HG03565 (cell line): ENCODE measurements at regions not wholly inside any gene's neighbourhood (a gene's known extent, or its start where the extent isn't known, plus 50 kb on each side); places are given as distances from the start of the nearest gene placed in this dataset.
"Not testable (repeated sequence)": the region's sequence is repeated elsewhere in the genome, so short reads cannot be mapped to it uniquely, and the experiment has no call there.

Source experiments
- ATAC-seq: cut with Tn5 transposase; IDR thresholded peaks from one replicate; pipeline ENCODE4 v1.9.1; 2021; ENCODE audit warnings: mild to moderate bottlenecking, moderate library complexity; ENCODE audit not compliant: unreplicated experiment

DNA sequence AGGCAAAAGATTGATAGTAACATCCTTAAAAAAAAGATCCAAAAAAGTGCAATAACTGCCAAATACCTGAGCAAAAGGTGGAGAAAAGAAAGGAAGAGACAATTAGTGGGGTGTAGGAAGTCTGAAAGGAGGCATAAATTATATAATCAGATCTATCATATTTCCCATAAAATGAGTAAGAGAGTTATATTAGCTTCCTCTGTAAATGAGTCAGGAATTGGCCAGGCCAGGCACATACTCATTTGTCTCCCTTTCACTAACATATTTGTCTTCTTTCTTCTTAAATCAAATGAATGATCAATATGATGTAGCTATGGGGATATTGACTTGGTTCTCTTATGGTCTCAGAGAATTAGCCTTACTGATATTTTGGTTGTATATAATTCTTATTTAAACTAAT lies 292.3 kb upstream of the CADM2 start:
- ATAC-seq = no peak

DNA sequence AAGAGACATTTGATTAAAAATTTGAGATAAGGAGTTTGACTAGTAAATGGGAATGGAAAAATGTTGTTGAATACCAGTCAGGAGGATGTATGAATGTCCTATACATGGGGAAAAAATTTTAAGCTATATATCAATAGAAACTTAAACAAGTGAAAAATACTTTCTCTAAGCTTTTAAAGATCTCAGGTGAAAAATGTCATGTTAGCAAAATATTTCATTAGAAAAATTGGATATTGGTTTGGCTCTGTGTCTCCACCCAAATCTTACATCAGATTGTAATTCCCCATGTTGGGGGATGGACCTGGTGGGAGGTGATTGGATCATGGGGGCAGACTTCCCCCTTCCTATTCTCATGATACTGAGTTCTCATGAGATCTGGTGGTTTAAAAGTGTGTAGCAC lies 279.6 kb upstream of the CADM2 start:
- no peak for ATAC-seq

DNA sequence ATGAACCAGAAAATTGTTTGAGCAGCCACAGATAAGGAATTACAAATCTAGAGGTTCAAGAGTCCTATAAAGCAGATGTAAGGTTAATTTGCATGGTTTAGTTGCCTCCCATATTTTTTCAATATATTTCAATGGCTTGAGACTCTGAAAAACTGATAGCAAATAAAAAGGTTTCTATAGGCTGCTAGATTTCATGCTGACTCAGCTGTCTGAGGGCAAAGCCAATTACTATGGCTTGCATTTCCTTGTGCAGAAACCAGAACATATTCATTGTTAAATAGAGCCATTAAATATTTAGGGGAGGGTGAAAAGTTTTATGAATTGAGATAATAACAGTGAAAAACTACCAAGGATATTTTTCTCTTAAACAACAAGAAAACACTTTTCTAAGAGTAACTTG lies 278.1 kb upstream of the CADM2 start:
- no peak for ATAC-seq

DNA sequence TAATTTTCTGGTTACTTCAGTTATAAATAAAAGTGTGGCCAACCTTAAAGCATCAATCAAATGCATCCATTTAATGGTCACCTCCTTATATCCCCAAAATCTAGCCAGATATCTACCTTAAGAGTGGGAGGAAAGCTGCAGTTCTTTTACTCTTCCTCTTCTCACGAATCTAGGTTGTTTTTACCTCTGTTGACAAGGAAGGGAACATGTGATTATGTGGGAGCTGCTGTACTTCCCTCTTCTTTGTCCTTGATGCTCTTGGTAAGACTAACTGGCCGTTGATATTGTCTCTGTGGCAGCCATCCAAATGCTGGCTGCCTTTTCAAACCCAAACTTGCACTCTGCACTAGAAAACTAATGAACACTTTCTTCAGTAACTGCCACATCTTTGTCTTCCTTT lies 275.3 kb upstream of the CADM2 start:
- ATAC-seq = no peak

DNA sequence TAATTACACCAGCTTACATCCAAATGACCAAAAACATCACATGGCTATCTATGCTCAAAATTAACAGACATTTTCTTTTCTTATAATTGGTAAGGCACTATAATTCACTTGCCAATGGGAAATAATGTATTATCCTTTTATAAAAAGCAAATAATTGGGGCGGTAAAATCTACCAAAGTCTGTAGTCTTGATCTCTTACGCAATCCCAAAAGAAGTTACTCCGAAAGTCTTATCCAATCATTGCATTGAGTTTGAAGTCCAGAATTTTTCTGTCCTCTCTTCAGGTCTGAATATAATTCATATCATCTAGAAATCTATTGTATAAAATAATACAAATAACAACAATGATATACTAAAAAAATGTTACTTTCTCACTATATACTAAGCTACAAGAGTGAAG lies 273.3 kb upstream of the CADM2 start:
- no peak for ATAC-seq

DNA sequence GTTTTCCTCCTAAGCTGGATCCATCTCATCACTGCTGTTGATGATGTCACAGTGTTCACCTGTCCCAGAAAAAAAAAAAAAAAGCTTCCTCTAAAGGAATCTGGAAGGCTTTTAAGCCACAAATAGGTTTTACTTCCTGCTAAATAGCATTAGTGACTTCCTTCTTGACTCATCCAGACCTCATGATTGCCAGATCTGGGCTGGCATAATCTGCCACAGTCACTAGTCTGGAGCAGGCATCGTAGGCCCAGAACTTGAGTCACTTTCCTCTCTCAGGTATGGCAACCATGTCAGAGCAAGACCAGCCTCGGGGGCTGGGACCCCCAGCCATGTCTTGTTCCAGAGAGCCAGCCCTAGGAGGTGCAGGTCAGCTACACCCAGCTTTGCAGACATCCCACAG lies 266.5 kb upstream of the CADM2 start:
- no peak for ATAC-seq

DNA sequence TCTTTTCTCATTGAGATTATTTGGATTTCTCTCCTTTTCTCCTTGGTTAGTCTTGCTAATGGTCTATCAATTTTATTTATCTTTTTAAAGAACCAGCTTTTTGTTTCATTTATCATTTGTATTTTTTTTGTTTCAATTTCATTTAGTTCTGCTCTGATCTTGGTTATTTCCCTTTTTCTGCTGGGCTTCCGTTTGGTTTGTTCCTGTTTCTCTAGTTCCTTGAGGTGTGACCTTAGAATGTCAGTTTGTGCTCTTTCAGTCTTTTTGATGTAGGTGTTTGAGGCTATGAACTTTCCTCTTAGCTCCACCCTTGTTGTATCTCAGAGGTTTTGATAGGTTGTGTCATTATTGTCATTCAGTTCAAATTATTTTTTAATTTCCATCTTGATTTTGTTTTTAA lies 248.5 kb upstream of the CADM2 start:
- ATAC-seq = not testable (repeated sequence)

DNA sequence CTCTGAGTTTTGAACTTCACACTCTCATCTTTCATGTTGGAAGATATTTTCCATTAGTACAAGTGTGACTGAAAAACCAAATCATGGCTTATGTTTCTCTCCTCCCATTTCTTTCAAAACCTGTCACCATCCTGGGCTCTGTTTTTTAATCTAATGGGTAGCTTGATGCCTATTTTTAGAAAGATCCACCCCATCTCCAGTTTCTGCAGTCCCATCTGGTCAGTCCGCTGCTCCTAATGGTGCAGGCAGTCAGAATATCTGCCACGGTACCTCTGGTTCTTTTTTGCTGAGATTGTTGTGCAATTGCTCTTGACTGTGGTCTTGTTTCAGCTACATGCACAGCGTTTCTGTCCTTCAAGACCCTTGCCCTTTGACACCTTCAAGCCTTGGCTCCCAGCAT lies 240.9 kb upstream of the CADM2 start:
- ATAC-seq = no peak

DNA sequence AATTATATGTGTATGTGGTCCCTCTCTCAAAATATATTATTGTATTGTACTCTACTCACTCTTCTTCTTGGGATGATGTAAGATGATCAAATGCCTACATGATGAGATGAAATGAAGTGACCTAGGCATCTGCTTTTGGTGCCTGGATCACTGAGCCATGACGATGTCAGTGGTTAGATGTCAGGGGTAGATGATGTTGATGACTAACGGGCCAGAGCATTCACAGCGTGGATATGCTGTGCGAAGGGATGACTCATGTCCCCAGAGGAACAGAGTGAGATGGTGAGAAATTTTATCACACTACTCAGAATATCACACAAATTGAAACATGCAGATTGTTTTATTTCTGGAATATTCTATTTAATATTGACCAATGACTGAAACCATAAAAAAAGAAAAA lies 233.9 kb upstream of the CADM2 start:
- ATAC-seq = peak; percentile 84

DNA sequence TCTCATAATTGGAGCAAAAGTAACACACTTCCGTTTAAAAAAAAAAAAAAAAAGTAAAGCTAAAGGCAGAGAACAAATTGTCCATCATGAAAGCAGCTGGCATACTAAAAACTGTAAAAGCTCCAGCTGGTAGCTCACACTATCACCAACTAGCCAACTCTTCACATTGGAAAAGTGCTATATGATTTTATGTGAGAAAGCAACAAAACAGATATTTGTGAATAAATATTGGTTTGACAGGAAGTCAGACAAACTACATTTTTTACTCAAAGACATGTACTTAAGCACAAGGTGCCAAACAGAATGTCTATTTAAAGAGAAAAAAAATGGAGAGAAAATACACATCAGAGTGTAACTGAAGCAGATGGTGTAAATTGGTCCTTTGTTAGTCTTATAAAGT lies 231.2 kb upstream of the CADM2 start:
- no peak for ATAC-seq

DNA sequence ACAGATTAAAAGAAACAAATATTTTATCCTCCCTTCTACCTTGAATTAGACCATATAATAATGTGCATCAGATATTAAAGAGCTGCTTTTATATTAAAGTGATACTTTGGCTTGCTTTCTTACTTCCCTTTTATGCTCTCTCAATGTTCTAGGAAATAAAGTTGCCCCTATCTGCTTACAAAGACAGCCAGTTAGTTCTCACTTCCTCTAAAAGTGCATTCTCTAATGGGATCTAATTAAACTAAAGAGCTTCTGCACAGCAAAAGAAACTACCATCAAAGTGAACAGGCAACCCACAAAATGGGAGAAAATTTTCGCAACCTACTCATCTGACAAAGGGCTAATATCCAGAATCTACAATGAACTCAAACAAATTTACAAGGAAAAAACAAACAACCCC lies 224.1 kb upstream of the CADM2 start:
- ATAC-seq = not testable (repeated sequence)

DNA sequence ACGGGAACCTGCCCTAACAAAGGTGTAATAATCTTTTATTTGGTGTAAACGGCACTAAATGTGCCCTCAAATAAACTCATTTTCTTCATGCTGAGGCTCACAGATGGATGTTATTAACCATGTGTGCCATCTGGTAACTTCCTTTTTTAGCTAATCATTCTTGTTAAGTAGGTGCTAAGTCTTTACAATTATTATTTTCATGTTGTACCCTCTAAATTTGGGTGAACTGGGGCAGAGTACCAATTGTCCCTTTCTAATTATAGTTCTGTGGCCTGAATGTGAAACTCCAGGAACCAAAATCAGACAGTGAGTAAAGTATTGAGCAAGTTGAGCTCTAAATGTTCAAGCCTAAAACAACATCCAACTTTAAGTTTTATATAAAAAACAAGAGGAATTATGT lies 220.7 kb upstream of the CADM2 start:
- ATAC-seq = no peak

DNA sequence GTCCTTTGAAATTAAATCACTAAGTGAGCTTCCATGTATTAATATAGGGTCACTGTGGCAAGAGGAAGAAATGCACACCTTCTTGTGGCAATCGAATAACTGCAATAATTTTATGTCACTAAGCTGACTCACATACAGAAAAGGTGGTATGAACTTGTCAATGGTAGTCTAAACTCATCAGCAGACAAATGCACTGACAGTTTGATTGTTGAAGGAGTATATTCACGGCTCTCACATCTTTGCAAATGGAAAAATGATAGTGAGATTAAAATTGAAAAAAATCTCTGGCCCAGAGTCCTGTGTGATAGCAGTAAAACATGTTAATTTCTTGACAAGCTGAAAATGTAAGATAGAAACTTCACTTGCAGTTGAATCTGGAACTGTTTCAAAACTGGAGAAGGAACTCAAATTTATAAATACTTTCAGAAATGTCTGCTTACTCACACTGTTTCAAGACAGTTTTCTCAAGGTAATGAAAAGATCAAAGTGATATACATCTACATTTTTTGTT lies 215.8 kb upstream of the CADM2 start:
- ATAC-seq = no peak

DNA sequence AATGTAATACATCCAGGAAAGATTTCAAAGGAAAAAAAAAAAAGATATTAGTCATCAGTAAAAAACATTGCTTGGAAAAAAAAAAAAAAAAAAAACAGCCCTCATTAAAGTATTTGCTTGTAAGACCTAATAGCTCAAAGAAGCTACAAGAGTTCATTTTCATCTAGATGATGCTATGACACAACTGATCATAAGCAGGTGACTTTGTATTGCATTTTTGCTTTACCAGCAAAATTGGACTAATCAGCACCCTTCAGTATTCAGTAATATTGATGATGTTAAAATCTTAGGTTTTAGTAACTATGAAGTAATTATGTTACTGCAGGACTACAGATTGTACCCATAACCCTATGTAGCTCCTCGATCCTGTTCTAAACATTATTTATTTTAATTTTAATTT lies 214.7 kb upstream of the CADM2 start:
- no peak for ATAC-seq

DNA sequence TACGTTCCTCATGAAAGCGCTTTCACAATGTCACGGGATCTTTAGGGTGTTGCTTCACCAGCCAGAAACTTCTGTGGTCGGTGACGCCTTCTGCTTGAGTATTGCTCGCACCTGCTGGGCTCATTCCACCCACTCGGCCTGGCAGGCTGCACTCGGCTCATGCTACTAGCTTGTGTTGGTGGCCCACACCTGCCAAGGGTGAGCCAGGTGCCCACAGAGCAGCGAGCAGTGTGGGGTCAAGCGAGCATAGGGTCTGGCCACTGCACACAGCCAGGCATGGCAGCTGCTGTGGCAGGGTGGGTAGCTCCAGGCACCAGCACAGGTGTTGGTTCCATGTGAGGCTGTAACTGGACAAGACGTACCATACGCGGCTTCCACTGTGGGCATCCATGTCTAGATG lies 202.9 kb upstream of the CADM2 start:
- ATAC-seq = no peak

DNA sequence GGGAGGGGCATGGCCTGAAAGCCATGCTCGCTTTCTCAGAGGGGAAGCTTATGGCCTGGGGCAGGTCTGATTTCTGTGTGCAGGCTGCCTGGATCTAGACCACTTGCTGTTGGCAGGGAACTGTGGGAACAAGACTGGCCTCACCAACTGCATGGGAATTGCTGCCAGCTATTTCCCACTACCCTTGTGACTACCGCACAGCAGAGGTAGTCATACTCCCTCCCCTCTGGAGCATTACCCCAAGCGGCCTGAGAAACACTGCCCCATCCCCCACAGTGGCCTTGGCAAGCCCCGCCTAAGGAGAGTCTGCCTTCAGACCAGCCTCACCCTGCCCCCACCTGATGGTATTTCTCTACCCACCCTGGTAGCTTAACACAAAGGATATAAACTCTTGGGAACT lies 199.4 kb upstream of the CADM2 start:
- no peak for ATAC-seq

DNA sequence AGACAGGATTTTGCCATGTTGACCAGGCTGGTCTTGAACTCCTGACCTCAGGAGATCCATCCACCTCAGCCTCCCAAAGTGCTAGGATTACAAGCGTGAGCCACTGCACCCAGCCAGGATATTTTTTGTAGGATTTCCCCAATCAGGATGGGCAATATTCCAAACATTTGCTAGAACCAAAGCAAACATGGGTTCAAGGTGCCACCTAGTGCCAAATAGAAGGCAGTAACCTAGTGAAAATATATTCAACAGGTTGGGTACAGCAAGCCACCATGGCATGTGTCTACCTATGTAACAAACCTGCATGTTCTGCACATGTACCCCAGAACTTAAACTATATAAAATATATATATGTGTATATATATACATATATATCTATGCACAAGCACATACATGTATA lies 185.9 kb upstream of the CADM2 start:
- no peak for ATAC-seq

DNA sequence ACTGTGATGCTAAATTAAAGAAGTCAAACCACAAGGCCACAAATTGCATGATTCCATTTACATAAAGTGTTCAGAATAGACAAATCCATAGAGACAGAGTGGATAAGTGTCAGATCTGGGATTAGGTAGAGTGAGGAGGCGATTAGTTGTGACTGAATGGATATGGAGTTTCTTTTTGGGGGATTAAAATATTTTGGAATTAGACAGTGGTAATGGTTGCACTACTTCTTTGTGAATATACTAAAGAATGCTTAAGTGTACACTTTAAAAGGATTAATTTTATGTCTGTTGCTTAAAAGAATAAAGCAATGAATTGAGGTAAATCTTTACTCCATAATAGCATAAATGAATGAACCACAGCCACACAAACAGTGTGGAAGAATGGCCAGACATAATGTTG lies 175.5 kb upstream of the CADM2 start:
- no peak for ATAC-seq

DNA sequence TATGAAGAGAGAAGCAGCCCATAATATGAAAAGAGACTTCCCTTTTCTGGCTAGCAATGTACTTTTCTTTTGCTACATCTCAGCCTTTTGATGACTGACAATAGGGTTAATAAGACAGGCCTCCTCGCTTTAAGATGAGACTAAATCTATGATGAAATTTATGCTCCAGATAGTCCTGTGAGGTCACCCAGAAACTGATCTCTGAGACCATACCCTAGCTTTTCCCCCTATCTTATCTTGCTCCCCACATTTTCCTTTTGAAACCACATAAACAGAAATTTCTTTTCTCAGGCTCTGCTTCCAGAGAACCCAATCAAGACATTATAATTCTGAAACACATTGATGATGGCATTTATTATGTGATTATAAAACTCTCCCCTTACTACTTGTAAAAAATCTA lies 168.8 kb upstream of the CADM2 start:
- no peak for ATAC-seq

DNA sequence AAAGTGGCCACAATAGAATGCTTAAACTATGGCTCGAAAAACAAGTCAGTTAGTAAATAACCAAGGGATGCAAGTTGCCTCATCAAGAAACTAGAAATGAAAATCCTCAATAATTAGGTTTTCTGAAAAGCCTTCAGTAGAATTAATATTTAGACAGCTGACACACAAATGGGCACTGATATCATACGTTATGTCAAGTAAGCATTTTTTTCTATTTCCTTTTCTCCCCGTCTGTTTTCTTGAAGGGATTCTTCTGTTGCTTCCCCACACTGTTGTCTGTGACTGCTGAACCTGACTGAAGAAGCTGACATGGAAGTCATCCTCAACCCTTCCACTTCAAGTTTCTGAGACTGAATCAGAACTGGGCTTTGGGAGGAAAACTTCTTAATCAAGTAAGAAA lies 151.8 kb upstream of the CADM2 start:
- ATAC-seq = no peak

DNA sequence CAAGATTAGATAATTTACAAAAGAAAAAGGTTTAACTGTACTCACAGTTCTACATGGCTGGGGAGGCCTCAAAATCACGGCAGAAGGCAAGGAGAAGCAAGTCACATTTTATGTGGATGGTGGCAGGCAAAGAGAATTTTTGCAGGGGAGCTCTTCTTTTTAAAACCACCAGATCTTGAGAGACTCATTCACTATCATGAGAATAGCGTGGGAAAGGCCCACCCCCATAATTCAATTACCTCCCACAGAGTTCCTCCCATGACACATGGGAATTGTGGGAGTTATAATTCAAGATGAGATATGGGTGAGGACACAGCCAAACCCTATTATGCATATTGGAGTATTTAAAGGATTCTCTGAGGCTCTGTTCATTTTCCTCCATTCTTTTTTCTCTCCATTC lies 138.7 kb upstream of the CADM2 start:
- no peak for ATAC-seq

DNA sequence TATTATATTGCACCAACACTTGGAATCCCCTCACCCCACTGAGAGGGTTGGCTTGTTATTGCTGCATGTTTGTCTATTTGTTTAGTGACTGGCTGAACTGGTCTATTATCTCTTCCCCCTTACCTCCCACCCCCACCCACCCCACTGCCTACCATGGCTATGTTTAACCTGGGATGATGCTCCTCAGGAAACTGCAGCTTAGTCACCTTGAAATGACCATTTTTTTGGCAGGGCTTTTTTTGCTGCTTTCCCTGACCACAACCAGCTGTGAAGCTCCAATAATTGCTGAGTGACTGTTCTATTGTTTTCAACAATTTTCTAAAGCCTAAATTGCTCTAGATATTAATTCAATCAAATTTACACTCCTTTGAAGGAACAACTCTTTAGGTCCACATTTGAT lies 137.9 kb upstream of the CADM2 start:
- ATAC-seq = no peak

DNA sequence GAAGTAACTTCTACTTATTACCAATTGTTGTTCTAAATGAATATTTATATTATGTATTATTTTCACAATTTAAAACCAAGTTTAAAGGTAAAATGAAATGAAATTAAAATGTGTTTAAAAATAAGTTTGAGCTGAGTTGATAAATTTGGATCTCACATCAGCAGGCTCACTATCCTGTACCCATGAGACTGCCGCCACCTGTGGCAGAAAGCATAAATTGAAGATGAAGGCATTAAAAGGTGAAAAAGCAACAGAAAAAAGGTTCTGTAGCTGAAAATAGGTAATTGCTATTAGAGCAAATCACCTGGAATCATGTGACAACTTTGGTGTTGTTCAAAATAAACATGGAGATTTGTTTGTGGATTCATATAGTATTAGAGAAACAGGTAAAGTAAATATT lies 133.0 kb upstream of the CADM2 start:
- ATAC-seq = no peak

DNA sequence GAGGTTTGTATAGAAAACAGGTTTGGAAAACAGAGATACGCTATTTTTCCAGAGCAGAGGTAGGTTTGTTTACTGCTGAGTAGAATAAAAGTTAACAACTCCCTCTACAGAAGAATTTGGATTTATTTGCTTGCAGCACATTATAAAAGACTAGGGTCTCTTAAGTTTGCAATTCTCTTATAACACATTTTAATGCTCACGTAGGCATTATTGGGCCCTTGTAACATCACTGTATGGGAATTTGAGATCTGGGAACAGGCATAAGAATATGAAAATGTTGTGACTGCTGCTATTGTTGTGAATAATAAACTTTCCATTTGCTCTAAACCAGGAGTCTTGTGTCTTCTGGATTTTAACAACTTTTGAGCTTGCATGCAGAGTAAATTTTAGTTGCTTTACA lies 128.3 kb upstream of the CADM2 start:
- no peak for ATAC-seq
